ENCODE measurements at regions not wholly inside any gene's neighbourhood (a gene's known extent, or its start where the extent isn't known, plus 50 kb on each side); places are given as distances from the start of the nearest gene placed in this dataset.
"Not testable (repeated sequence)": the region's sequence is repeated elsewhere in the genome, so short reads cannot be mapped to it uniquely, and the experiment has no call there.

DNA sequence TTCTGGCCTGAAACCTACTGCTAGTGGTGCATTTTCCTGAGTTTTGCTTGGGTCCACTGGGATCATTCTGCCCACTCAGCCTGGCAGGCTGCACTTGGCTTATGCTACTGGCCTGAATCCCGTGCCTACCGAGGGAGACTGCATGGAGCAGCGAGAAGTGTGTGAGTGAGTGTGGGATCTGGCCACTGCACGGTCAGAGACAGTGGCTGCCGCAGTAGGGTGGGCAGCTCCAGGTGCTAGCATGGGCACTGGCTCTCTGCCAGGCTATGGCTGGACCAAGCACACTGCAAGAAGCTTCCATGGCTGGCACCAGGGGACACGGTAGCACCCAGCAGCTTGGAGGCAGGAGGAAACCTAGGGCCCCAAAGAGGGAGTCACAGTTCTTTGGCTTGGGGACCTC is 1058.7 kb upstream of the ACO1 start:
- H3K9me3 ChIP-seq (ENCODE audit: insufficient read depth, low read depth), result no peaks in the 10 kb centered on the region
- no peaks in the 10 kb centered on the region for H4K20me1 ChIP-seq (ENCODE audit: insufficient read depth)
- H2AFZ ChIP-seq, result no peak overlapping the region
- no peak for DNase-seq
- no peak overlapping the region for H3K4me3 ChIP-seq
- H3K4me1 ChIP-seq (replicated peaks; ENCODE audit: insufficient read depth), result no peaks in the 10 kb centered on the region
- no peak overlapping the region for H3K27ac ChIP-seq
- H3F3A ChIP-seq (ENCODE audit: insufficient read depth, low read depth), result no peaks in the 10 kb centered on the region
- no peak overlapping the region for H3K4me2 ChIP-seq
- BruUV-seq (replicated peaks), result no TSS peak
- ChIA-PET CTCF (no interaction called here), POLR2A (ENCODE audit: unreplicated experiment) (no interaction called here)
- no peaks in the 10 kb centered on the region for H3K27me3 ChIP-seq (ENCODE audit: insufficient read depth, low read depth)
- no peaks in the 10 kb centered on the region for H3K9me2 ChIP-seq (ENCODE audit: insufficient read depth)
- intact Hi-C loops (cut with micrococcal nuclease; ENCODE audit: unreplicated experiment), result no loop called here
- H3K36me3 ChIP-seq (ENCODE audit: low read depth), result no peaks in the 10 kb centered on the region
- H3K79me2 ChIP-seq (ENCODE audit: low read depth), result no peaks in the 10 kb centered on the region
- TF ChIP-seq EZH2 (IDR thresholded peaks at IDR 0.05; ENCODE audit: low read depth), result no peak
- TF ChIP-seq CTCF (conservative IDR thresholded peaks at IDR 0.05), result no peak

DNA sequence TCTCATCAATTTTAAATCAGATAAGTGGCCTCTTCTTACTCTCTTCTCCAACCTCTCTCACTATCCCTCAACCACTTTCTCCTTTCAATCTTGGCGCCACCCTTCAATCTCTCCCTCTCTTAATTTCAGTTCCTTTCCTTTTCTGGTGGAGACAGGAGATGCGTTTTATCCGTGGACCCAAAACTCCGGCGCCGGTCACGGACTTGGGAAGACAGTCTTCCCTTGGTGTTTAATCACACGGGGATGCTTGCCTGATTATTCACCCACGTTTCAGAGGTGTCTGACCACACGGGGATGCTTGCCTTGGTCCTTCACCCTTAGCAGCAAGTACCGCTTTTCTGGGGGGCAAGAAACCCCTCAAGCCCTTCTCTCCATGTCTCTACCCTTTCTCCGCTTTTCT is 1057.6 kb upstream of the ACO1 start:
- H4K20me1 ChIP-seq (ENCODE audit: insufficient read depth); POLR2A ChIA-PET (ENCODE audit: unreplicated experiment); CTCF ChIA-PET; intact Hi-C loops (cut with micrococcal nuclease; ENCODE audit: unreplicated experiment); H3K4me3 ChIP-seq; H3K27ac ChIP-seq; H2AFZ ChIP-seq; DNase-seq; H3K36me3 ChIP-seq (ENCODE audit: low read depth); BruUV-seq (replicated peaks); H3K9me3 ChIP-seq (ENCODE audit: insufficient read depth, low read depth); H3K27me3 ChIP-seq (ENCODE audit: insufficient read depth, low read depth); H3K4me2 ChIP-seq; H3K79me2 ChIP-seq (ENCODE audit: low read depth); H3K9me2 ChIP-seq (ENCODE audit: insufficient read depth); H3K4me1 ChIP-seq (replicated peaks; ENCODE audit: insufficient read depth); H3F3A ChIP-seq (ENCODE audit: insufficient read depth, low read depth): not testable (repeated sequence)

- Histone ChIP-seq H3K4me3 (no peak overlapping the region), H2AFZ (no peak overlapping the region), H3K79me2 (ENCODE audit: low read depth) (no peaks in the 10 kb centered on the region), H3K4me1 (replicated peaks; ENCODE audit: insufficient read depth) (no peaks in the 10 kb centered on the region), H3K9me2 (ENCODE audit: insufficient read depth) (no peaks in the 10 kb centered on the region), H3K9me3 (ENCODE audit: insufficient read depth, low read depth) (no peaks in the 10 kb centered on the region), H3K36me3 (ENCODE audit: low read depth) (no peaks in the 10 kb centered on the region), H3F3A (ENCODE audit: insufficient read depth, low read depth) (no peaks in the 10 kb centered on the region), H3K27ac (no peak overlapping the region), H4K20me1 (ENCODE audit: insufficient read depth) (no peaks in the 10 kb centered on the region), H3K27me3 (ENCODE audit: insufficient read depth, low read depth) (no peaks in the 10 kb centered on the region), H3K4me2 (no peak overlapping the region)
- no peak for TF ChIP-seq CTCF (conservative IDR thresholded peaks at IDR 0.05)
- no peak for TF ChIP-seq EZH2 (IDR thresholded peaks at IDR 0.05; ENCODE audit: low read depth)
- DNase-seq, result no peak
- ChIA-PET POLR2A (ENCODE audit: unreplicated experiment) (no interaction called here), CTCF (no interaction called here)
- intact Hi-C loops (cut with micrococcal nuclease; ENCODE audit: unreplicated experiment), result no loop called here
- BruUV-seq (replicated peaks), result no TSS peak
Observed at GRCh38 chr9:31334837-31335528, 1049.5 kb upstream of the ACO1 start.

All from PC-9 (cell line).